GM18520 (cell line): ENCODE measurements at regions not wholly inside any gene's neighbourhood (a gene's known extent, or its start where the extent isn't known, plus 50 kb on each side); places are given as distances from the start of the nearest gene placed in this dataset.
"Not testable (repeated sequence)": the region's sequence is repeated elsewhere in the genome, so short reads cannot be mapped to it uniquely, and the experiment has no call there.

Source experiments
- ATAC-seq: cut with Tn5 transposase; IDR thresholded peaks from one replicate; pipeline ENCODE4 v1.9.1; 2021; ENCODE audit not compliant: unreplicated experiment

DNA sequence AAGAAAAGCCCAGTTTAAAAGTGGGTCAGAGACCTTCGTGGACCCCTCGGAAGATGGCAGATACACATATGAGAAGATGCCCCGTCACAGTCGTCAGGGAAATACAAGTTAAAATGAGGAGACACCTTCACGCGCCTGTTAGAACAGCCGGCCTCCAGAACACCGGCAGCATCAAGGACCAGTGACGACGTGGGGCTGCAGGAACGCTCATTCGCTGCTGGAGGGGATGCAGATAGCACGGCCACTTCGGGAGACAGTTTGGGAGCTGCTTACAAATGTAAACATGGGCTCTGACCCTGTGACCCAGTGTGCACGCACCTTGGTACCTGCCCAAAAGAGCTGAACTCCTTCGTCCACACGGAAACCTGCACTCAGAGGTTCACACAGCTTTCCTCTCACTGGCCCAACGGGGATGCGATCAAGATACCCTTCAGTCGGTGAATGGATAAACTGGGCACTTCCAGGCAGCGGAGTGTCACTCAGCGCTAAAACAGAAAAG is 83.7 kb upstream of the CTDP1 start:
- no peak for ATAC-seq

DNA sequence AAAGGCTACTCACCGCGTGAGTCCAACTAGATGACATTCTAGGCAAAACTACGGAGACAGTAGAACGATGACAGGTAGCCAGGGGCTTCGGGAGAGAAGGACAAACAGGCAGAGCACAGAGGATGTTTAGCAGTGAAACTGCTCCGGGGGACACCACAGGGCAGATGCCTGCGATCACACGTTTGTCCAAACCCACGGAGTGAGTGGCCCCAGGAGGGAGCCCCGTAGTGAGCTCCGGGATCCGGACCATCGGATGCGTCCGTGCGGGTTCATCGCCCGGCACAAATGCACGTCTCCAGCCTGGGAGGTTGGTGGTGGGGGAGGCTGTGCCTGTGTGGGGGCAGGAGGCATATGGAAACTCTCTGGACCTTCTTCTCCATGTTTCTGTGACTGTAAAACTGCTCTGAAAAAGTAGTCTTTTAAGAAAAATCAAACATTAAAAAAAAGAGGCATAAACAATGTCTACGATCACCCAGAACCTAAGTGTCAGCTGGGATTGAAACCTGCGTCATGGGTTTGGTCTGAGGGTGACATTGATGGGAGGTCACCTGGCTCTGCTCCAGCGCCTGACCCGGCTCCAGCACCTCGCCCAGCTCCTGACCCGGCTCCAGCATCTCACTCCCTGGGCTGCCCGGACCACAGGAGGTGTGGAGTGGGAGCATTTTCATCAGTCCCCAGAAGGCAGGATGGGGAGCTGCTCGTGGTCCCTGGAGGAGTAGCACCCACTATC is 83.0 kb upstream of the CTDP1 start:
- ATAC-seq, result no peak

- ATAC-seq, result no peak
Measured at GRCh38 chr18:79597176-79597830, 82.3 kb upstream of the CTDP1 start.

- no peak for ATAC-seq
Measured at GRCh38 chr18:79597831-79598632, 81.6 kb upstream of the CTDP1 start.

- ATAC-seq, result no peak
Measured at GRCh38 chr18:79598633-79599175, 80.9 kb upstream of the CTDP1 start.

DNA sequence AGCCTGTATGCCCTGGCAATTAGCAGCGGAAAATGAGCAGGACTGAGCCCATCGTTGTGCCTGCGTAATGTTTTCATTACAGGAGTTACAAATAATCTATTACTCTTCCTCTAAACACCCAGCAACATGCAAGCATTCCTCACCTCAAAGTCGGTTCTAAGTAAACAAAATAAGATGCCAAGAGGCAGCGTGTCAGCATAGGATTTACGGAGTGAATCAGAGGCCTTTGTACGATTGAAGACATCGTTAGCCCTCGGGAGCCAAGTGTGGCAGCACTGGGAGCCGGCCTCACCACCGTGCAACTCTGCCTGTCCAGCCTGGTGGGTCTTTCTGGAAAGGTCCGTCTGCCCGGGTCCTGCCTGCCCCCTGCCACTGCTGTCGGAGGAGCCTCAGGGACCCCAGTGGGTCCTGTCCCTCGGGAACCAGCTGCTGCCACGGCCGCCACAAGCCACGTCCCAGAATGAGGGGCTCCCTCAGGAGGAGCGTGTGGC is 80.1 kb upstream of the CTDP1 start:
- no peak for ATAC-seq

DNA sequence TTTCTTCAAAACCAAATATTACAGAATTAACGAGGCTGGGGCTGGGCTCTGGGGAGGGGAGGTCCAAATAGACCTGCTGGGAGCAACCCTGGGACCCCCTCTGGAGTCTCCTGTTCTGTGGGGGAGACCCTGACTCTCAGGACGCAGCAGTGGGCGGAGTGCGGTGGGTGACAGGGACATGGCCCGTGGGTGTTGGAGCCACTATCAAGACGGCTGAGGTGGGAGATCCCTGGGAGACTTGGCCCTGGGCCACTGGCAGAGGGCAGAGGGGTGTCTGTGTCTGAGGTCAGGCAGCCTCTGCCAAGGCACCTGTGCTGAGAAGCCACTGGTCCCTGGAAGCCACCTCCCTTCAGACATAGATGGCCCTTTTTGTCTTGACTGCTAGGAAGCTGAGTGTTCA is 79.5 kb upstream of the CTDP1 start:
- no peak for ATAC-seq

- no peak for ATAC-seq
Measured at GRCh38 chr18:79600596-79600995, 79.0 kb upstream of the CTDP1 start.

GRCh38 chr18:79601234-79601633 is 78.4 kb upstream of the CTDP1 start:
- ATAC-seq, result no peak

- no peak for ATAC-seq
Measured at GRCh38 chr18:79603321-79604204, 76.0 kb upstream of the CTDP1 start.

GRCh38 chr18:79604205-79604912 is 75.2 kb upstream of the CTDP1 start:
- ATAC-seq, result no peak

- no peak for ATAC-seq
Measured at GRCh38 chr18:79604913-79605880, 74.4 kb upstream of the CTDP1 start.

DNA sequence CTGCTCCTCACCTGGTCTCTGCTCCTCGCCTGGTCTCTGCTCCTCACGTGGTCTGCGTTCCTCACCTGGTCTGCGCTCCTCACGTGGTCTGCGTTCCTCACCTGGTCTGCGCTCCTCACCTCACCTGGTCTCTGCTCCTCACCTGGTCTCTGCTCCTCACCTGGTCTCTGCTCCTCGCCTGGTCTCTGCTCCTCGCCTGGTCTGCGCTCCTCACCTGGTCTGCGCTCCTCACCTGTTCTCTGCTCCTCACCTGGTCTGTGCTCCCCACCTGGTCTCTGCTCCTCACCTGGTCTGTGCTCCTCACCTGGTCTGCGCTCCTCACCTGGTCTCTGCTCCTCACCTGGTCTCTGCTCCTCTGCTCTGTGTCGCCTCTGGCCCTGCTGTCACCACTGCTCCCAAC is 73.5 kb upstream of the CTDP1 start:
- not testable (repeated sequence) for ATAC-seq

DNA sequence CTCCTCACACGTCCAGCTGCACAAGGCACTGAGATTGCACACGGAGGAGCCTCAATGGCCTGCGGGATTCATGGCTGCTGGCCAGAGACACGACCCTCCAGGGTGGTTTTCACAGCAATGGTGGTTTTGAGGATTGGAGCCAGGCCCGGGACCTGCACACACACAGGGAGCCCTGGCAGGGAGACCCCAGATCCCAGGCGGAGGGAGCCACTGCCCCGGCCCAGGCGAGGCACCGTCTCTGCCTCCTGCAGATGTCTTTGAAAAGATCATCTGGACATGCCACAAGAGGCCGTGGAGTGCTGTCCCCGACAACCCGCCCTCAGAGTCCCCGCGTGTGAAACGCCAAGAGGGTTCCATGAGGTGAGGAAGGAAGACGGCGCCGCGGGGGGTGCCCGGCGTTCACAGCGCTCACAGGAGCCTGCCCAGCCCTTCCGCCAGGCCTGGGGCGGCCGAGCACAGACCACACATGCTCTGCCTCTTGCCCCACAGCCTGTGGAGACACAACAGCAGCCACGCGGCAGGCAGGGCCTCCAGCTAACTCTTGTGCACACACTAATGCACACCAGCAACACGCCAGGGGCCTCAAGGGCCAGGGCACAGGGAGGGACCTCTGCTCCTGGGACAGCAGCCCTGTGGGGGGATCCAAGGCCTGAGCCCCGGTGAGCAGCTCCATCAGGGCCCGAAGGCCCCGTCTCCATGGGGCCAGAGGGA is 72.8 kb upstream of the CTDP1 start:
- ATAC-seq, result no peak

DNA sequence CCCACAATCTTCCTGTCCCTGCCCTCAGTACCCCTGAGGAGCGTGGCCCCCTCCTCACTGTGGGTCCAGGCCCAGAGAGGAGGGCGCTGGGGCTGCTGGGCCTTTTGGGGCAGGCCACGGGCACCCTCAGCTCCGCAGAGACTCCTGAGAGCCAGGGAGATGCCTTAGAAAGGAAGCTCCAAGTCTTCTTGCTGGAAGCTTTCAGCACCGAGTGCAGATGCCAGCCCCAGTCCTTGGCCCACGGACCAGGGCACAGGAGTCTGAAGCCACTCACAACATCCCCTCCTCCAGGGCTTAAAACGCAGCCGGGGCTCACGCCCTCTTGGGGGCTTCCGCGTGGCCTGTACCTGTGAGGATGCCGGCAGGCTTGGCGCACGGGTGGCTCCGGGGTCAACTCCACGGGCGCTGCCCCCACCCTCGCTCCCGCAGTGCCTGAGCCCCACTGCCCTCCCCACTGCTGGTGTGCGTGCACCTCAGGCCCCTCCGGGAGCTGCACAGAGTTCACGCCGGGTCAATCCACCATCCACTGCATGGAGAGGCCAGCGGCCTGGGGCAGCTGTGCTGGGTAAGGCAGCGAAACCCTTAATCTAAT is 72.1 kb upstream of the CTDP1 start:
- no peak for ATAC-seq

GRCh38 chr18:79608069-79608468 is 71.5 kb upstream of the CTDP1 start:
- ATAC-seq, result no peak

- ATAC-seq, result no peak
Measured at GRCh38 chr18:79608535-79608934, 71.1 kb upstream of the CTDP1 start.
